CD14-positive monocyte (primary cell): ENCODE measurements at regions not wholly inside any gene's neighbourhood (a gene's known extent, or its start where the extent isn't known, plus 50 kb on each side); places are given as distances from the start of the nearest gene placed in this dataset.

Experiments used
- DNase-seq, 3 donors: peaks; one replicate each; pipeline ENCODE4 v3.0.0-alpha.2; 2011 to 2022
- H2AFZ ChIP-seq: 2 replicates; pipeline ENCODE4 v1.6.0; 2012; ENCODE audit warnings: mild to moderate bottlenecking, low read depth, low read length, inconsistent platforms; ENCODE audit not compliant: insufficient read depth, poor library complexity, severe bottlenecking
- H3K27ac ChIP-seq, 2 donors: 1 replicate in 1 of 2; 2 replicates in 1 of 2; pipeline ENCODE4 v1.5.1; 2012 to 2013; ENCODE audit warnings: low read length in 2 of 2, control low read depth in 1 of 2, inconsistent platforms in 1 of 2, low read depth in 1 of 2, mild to moderate bottlenecking in 1 of 2
- H3K27me3 ChIP-seq, 2 donors: one replicate each; pipeline versions ENCODE4 v1.6.0 to v1.6.1; 2011 to 2013; ENCODE audit warnings: low read length in 2 of 2; ENCODE audit not compliant: control insufficient read depth in 2 of 2, insufficient read depth in 2 of 2
- H3K36me3 ChIP-seq, 2 donors: replicated peaks in 1 of 2; 1 replicate in 1 of 2; 2 replicates in 1 of 2; pipeline versions ENCODE4 v1.5.1 to v1.6.1; 2012 to 2013; ENCODE audit warnings: low read length in 2 of 2, control low read depth in 1 of 2, inconsistent platforms in 1 of 2, mild to moderate bottlenecking in 1 of 2; ENCODE audit not compliant: insufficient read depth in 2 of 2, control insufficient read depth in 1 of 2
- H3K4me1 ChIP-seq, 2 donors: 1 replicate in 1 of 2; 2 replicates in 1 of 2; pipeline versions ENCODE4 v1.5.1 to v1.6.1; 2012 to 2013; ENCODE audit warnings: low read length in 2 of 2, control low read depth in 1 of 2, inconsistent platforms in 1 of 2, mild to moderate bottlenecking in 1 of 2, moderate library complexity in 1 of 2; ENCODE audit not compliant: insufficient read depth in 2 of 2, control insufficient read depth in 1 of 2
- H3K4me2 ChIP-seq: replicated peaks from 2 replicates; pipeline ENCODE3; 2012; ENCODE audit warnings: low read length, moderate library complexity, mild to moderate bottlenecking; ENCODE audit not compliant: poor library complexity, severe bottlenecking; ENCODE audit errors: extremely low read depth
- H3K4me3 ChIP-seq, 3 experiments: fragments of 200-600 bp in 1 of 3; sonication (generic) in 1 of 3; replicated peaks in 1 of 3; 1 replicate in 2 of 3; 2 replicates in 1 of 3; pipeline ENCODE4 v1.5.1; 2011 to 2013; ENCODE audit warnings: low read length in 3 of 3, mild to moderate bottlenecking in 3 of 3, control low read depth in 2 of 3, low read depth in 2 of 3, inconsistent platforms in 1 of 3, moderate library complexity in 1 of 3
- H3K79me2 ChIP-seq: 2 replicates; pipeline ENCODE4 v1.6.0; 2012; ENCODE audit warnings: mild to moderate bottlenecking, control low read depth, inconsistent platforms, low read length, moderate library complexity; ENCODE audit not compliant: insufficient read depth
- H3K9ac ChIP-seq: 2 replicates; pipeline ENCODE4 v1.6.0; 2017; ENCODE audit warnings: low read length, mild to moderate bottlenecking; ENCODE audit not compliant: insufficient read depth, poor library complexity, severe bottlenecking
- H3K9me3 ChIP-seq, 2 donors: replicated peaks in 1 of 2; 1 replicate in 1 of 2; 2 replicates in 1 of 2; pipeline versions ENCODE4 v1.5.1 to v1.6.1; 2012 to 2013; ENCODE audit warnings: low read length in 2 of 2, control low read depth in 1 of 2; ENCODE audit not compliant: control insufficient read depth in 1 of 2, insufficient read depth in 1 of 2
- H4K20me1 ChIP-seq: 2 replicates; pipeline ENCODE4 v1.6.0; 2012; ENCODE audit warnings: mild to moderate bottlenecking, low read length, control low read depth, moderate library complexity; ENCODE audit not compliant: insufficient read depth
- H3K27ac Mint-ChIP-seq, 7 donors: one replicate each; pipeline ENCODE4 v1.8.0; 2020; ENCODE audit warnings: mild to moderate bottlenecking in 7 of 7, mixed read lengths in 7 of 7, moderate library complexity in 6 of 7, inconsistent platforms in 2 of 7
- H3K27me3 Mint-ChIP-seq, 3 donors: one replicate each; pipeline ENCODE4 v1.8.0; 2021 to 2022; ENCODE audit warnings: low read depth in 3 of 3, mild to moderate bottlenecking in 3 of 3, mixed read lengths in 3 of 3, moderate library complexity in 3 of 3, inconsistent platforms in 1 of 3
- H3K36me3 Mint-ChIP-seq, 2 donors: one replicate each; pipeline ENCODE4 v1.8.0; 2020; ENCODE audit warnings: mixed read lengths in 2 of 2, inconsistent platforms in 1 of 2, mild to moderate bottlenecking in 1 of 2
- H3K4me1 Mint-ChIP-seq: one replicate; pipeline ENCODE4 v1.8.0; 2020; ENCODE audit warnings: mild to moderate bottlenecking, mixed read lengths
- H3K4me3 Mint-ChIP-seq, 2 donors: one replicate each; pipeline ENCODE4 v1.8.0; 2020; ENCODE audit warnings: mild to moderate bottlenecking in 2 of 2, mixed read lengths in 2 of 2, moderate library complexity in 1 of 2
- H3K9me3 Mint-ChIP-seq, 7 donors: one replicate each; pipeline ENCODE4 v1.8.0; 2020 to 2022; ENCODE audit warnings: mixed read lengths in 7 of 7, mild to moderate bottlenecking in 6 of 7, moderate library complexity in 6 of 7, inconsistent platforms in 2 of 7
- WGBS: methylation state at CpG from one replicate; pipeline ENCODE4 v1.1.5; 2013; ENCODE audit warnings: missing lambda C conversion rate; ENCODE audit not compliant: insufficient coverage; 5-methylcytosine and 5-hydroxymethylcytosine counted together
- intact Hi-C, 2 donors: fragments of 100-400 bp; cut with micrococcal nuclease; formaldehyde crosslinking; loops; one replicate each; pipeline versions ENCODE4 v1.15.0 to v1.15.1; 2023
- TF ChIP-seq, protein P1 (sequence below): fragments of 200-600 bp; IDR thresholded peaks from one replicate; pipeline ENCODE4 v1.8.0; 2022; ENCODE audit warnings: antibody characterized with exemption, mild to moderate bottlenecking

DNA sequence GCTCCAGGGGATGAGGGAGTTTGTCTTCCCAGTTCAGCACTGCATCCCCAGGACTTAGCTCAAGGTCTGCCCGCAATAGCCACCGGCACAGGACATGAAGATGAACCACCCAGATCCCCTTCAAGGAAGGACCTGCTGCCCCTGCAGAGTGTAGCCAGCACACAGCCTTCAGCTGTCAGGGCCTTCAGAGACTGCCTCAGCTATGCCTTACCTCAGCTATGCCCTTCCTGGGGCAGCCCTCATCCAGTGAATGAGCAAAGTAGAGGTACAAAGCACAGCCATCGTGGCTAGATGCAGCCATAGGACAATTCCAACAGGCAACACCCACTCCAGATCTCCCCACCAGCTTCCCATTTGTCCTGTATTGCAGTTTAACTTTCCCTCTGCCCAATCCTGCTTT, 291.2 kb upstream of the STT3B start:
- TF ChIP-seq, protein P1, sequence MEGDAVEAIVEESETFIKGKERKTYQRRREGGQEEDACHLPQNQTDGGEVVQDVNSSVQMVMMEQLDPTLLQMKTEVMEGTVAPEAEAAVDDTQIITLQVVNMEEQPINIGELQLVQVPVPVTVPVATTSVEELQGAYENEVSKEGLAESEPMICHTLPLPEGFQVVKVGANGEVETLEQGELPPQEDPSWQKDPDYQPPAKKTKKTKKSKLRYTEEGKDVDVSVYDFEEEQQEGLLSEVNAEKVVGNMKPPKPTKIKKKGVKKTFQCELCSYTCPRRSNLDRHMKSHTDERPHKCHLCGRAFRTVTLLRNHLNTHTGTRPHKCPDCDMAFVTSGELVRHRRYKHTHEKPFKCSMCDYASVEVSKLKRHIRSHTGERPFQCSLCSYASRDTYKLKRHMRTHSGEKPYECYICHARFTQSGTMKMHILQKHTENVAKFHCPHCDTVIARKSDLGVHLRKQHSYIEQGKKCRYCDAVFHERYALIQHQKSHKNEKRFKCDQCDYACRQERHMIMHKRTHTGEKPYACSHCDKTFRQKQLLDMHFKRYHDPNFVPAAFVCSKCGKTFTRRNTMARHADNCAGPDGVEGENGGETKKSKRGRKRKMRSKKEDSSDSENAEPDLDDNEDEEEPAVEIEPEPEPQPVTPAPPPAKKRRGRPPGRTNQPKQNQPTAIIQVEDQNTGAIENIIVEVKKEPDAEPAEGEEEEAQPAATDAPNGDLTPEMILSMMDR = no peak
- Histone ChIP-seq H3K27me3 (no peaks in the 10 kb centered on the region), H3K36me3 (no peaks in the 10 kb centered on the region), H3K4me1 (no peaks in the 10 kb centered on the region), H3K9ac (no peak overlapping the region), H3K27ac (no peak overlapping the region), H2AFZ (no peak overlapping the region), H3K9me3 (no peaks in the 10 kb centered on the region), H3K79me2 (no peaks in the 10 kb centered on the region), H3K4me2 (no peak overlapping the region), H3K4me3 (no peak overlapping the region), H4K20me1 (no peaks in the 10 kb centered on the region)
- 100% methylated on average over 2 of the region's 3 CpGs for WGBS
- intact Hi-C loops = no loop called here
- H3K27ac Mint-ChIP-seq = no peak overlapping the region
- no peaks in the 10 kb centered on the region for H3K9me3 Mint-ChIP-seq
- no peaks in the 10 kb centered on the region for H3K36me3 Mint-ChIP-seq
- no peak for DNase-seq
- no peak overlapping the region for H3K4me3 Mint-ChIP-seq
- H3K27me3 Mint-ChIP-seq = peaks cover 0 to 2% (median 2%) of the 10 kb centered on the region in 3 donors
- H3K4me1 Mint-ChIP-seq = peaks cover 10% of the 10 kb centered on the region

DNA sequence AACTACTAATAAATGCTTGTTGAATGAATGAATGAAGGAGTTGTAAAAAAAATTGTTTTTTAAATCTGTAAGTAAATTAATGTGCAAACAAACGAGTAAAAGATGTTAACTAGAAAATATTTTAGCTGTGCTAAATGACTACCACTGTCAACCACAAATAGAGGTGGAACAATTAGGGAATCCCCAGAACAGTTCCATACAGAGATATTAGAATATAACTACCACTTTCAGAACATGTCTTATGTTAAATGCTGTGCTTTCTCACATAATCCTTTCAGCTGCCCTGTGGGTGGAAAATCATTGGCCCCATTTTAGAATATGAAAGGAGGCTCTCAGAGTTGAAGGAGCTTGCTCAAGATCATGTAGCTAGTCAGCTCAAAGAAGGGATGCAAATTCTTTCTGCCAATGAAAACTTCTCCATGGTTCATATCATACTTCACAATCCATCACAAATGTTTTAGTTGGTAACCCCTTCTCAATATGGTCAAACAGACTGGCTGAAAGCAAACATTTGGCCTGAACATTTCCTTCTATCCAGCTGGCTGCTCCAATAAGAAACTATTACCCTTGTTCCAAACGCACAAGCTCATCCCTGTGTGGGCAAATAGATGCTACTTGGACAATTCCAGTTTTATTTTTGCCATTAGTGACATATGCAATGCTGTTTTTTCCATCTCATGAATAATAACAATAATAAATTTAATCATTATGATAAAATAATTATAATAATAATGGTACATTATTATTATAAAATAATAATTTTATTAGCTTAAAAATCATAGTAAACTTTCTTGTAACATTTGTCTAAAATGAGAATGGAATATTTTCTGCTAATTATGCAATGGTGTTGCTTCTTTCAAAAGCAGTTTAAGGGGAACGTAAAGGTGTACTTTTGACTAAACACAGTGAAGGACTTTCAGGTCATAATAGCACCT, 290.4 kb upstream of the STT3B start:
- no peak overlapping the region for H3K27ac ChIP-seq
- H3K36me3 ChIP-seq = no peaks in the 10 kb centered on the region
- intact Hi-C loops = no loop called here
- H3K9me3 Mint-ChIP-seq = no peaks in the 10 kb centered on the region
- no peak overlapping the region for H3K27ac Mint-ChIP-seq
- TF ChIP-seq, protein P1 = no peak
- no peaks in the 10 kb centered on the region for H3K4me1 ChIP-seq
- no peak overlapping the region for H3K4me3 ChIP-seq
- H3K27me3 ChIP-seq = no peaks in the 10 kb centered on the region
- no peak overlapping the region for H3K4me2 ChIP-seq
- H3K9me3 ChIP-seq = no peaks in the 10 kb centered on the region
- peaks cover 10% of the 10 kb centered on the region for H3K4me1 Mint-ChIP-seq
- no peaks in the 10 kb centered on the region for H3K79me2 ChIP-seq
- DNase-seq = no peak
- no peaks in the 10 kb centered on the region for H3K36me3 Mint-ChIP-seq
- H2AFZ ChIP-seq = no peak overlapping the region
- H3K9ac ChIP-seq = no peak overlapping the region
- no peaks in the 10 kb centered on the region for H4K20me1 ChIP-seq
- no peak overlapping the region for H3K4me3 Mint-ChIP-seq
- WGBS = no CpG with 5 or more reads among the region's 3 CpGs
- peaks cover 0 to 2% (median 0%) of the 10 kb centered on the region in 3 donors for H3K27me3 Mint-ChIP-seq
